ENCODE measurements at regions not wholly inside any gene's neighbourhood (a gene's known extent, or its start where the extent isn't known, plus 50 kb on each side); places are given as distances from the start of the nearest gene placed in this dataset.
"Not testable (repeated sequence)": the region's sequence is repeated elsewhere in the genome, so short reads cannot be mapped to it uniquely, and the experiment has no call there.

DNA sequence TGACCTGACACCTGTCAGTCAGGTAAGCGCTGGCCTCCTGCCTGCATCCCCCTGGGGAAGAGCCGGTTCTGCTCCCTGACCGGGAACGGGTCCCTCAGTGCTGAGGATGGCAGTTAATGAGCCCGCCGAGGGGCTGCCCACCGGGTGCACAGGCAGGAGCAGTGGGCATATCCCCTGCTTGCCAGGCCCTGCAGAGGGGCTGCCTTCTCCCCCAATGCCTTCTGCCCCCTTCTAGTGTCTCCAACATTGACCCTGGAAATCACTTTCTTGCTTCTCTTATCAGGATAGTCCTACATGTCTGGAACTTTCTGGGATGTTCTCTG, 388.5 kb downstream of the SEC14L1 start:
- 31 to 37% methylated on average over 7 of the region's 7 CpGs for WGBS, 2 donors

DNA sequence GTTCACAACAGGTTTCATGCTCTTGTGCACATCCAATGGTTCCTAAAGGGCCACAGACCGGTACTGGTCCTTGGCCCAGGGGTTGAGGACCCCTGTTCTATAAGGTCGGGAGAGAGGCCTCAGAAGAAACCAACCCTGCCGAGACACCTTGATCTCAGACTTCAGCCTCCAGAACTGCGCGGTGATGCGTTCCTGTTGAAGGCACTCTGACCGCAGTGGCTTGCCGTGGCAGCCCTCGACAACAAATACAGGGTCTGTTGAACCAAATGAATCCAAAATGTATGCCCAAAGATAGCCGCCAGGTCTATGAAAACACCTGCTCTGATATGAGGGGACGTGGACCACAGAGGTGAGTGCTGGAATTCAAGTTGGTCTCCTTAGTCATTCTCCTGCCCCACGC, 389.8 kb downstream of the SEC14L1 start:
- Histone ChIP-seq H3K4me3 (no peak overlapping the region), H3K9me3 (peaks cover 0 to 6% (median 0%) of the 10 kb centered on the region in 11 donors), H3K4me1 (peaks cover 0 to 12% (median 8%) of the 10 kb centered on the region in 9 donors), H3K36me3 (no peaks in the 10 kb centered on the region), H3K27ac (no peak overlapping the region), H3K27me3 (peaks cover 5 to 38% (median 22%) of the 10 kb centered on the region in 7 donors)
- ATAC-seq (no peak), DNase-seq (no peak)
- WGBS, 2 donors = 94 to 97% methylated on average over 12 of the region's 12 CpGs
- TF ChIP-seq, protein P1, sequence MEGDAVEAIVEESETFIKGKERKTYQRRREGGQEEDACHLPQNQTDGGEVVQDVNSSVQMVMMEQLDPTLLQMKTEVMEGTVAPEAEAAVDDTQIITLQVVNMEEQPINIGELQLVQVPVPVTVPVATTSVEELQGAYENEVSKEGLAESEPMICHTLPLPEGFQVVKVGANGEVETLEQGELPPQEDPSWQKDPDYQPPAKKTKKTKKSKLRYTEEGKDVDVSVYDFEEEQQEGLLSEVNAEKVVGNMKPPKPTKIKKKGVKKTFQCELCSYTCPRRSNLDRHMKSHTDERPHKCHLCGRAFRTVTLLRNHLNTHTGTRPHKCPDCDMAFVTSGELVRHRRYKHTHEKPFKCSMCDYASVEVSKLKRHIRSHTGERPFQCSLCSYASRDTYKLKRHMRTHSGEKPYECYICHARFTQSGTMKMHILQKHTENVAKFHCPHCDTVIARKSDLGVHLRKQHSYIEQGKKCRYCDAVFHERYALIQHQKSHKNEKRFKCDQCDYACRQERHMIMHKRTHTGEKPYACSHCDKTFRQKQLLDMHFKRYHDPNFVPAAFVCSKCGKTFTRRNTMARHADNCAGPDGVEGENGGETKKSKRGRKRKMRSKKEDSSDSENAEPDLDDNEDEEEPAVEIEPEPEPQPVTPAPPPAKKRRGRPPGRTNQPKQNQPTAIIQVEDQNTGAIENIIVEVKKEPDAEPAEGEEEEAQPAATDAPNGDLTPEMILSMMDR (IDR thresholded peaks at IDR 0.05) = no peak
- intact Hi-C loops (cut with DNase I) = no loop called here

More for the DNA sequence above, 388.5 kb downstream of the SEC14L1 start:
- no peak overlapping the region for H3K4me3 ChIP-seq
- H3K27ac ChIP-seq = no peak overlapping the region
- peaks cover 0 to 6% (median 0%) of the 10 kb centered on the region in 11 donors for H3K9me3 ChIP-seq
- peaks cover 0 to 12% (median 8%) of the 10 kb centered on the region in 9 donors for H3K4me1 ChIP-seq
- TF ChIP-seq, protein P1 (IDR thresholded peaks at IDR 0.05) = no peak
- DNase-seq (no peak), ATAC-seq (no peak)
- intact Hi-C loops (cut with DNase I) = no loop called here
- peaks cover 5 to 38% (median 22%) of the 10 kb centered on the region in 7 donors for H3K27me3 ChIP-seq
- no peaks in the 10 kb centered on the region for H3K36me3 ChIP-seq

DNA sequence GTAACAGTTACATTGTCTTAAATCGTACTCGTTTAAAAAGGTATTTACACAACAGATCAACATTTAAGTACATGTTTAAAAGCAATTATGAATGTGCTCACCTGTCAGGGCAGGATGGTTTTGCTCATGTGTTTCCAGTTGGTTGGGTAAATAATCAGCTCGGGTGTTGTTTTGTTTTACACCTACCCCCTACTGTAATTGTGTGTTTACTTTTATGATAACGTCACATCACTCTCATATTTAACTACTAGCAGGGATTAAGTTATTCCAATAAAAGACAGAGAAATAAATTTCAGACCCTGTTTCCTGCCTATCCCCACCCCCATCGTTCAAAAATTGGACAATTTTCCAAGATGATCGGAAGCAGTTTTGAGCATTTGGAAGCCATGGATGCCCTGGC, 390.2 kb downstream of the SEC14L1 start:
- no peak for ATAC-seq
- Histone ChIP-seq H3K27me3 (peaks cover 5 to 38% (median 22%) of the 10 kb centered on the region in 7 donors), H3K36me3 (no peaks in the 10 kb centered on the region), H3K4me1 (peaks cover 0 to 12% (median 8%) of the 10 kb centered on the region in 9 donors), H3K27ac (no peak overlapping the region), H3K4me3 (no peak overlapping the region), H3K9me3 (peaks cover 0 to 6% (median 0%) of the 10 kb centered on the region in 11 donors)
- DNase-seq = no peak
- TF ChIP-seq, protein P1 (IDR thresholded peaks at IDR 0.05) = no peak
- intact Hi-C loops (cut with DNase I) = no loop called here
- 83% methylated on average over 6 of the region's 6 CpGs for WGBS, 2 donors

DNA sequence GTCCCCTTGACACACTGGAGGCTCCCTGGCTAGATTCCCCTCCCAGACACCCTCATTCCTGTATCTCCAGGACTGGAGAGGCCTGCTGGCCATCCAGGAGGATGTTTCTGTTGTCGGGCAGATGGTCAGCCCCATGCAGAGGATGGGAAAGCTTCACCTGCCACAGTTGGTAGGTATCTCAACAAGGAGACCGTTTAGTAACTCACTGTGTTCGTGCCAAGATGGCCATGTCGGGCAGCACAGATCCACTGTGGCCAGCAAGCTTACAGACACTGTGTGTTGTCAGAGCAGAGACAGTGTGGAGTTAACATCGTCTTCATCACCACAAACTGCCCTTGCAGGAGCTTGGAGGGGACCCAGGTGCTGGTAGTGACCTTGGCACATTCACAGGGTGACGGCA, 390.9 kb downstream of the SEC14L1 start:
- 85 to 88% methylated on average over 6 of the region's 6 CpGs for WGBS, 2 donors
- Histone ChIP-seq H3K27me3 (peaks cover 5 to 36% (median 22%) of the 10 kb centered on the region in 7 donors), H3K4me1 (peaks cover 0 to 12% (median 8%) of the 10 kb centered on the region in 9 donors), H3K4me3 (no peak overlapping the region), H3K27ac (no peak overlapping the region), H3K9me3 (peaks cover 0 to 6% (median 0%) of the 10 kb centered on the region in 11 donors), H3K36me3 (no peaks in the 10 kb centered on the region)
- TF ChIP-seq, protein P1 (IDR thresholded peaks at IDR 0.05) = no peak
- DNase-seq (no peak), ATAC-seq (no peak)
- intact Hi-C loops (cut with DNase I) = no loop called here

DNA sequence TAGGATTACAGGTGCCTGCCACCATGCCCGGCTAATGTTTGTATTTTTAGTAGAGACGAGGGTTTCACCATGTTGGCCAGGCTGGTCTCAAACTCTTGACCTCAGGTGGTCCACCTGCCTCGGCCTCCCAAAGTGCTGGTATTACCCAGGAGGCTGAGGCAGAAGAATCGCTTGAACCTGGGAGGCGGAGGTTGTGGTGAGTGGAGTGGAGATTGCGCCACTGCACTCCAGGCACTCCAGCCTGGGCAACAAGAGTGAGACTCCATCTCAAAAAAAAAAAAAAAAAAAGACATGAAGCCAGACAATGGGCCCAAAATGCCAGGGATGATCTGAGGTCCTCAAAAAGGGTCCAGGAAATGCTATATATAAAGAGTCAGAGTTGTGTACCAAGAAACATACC, 392.9 kb downstream of the SEC14L1 start:
- intact Hi-C loops (cut with DNase I); H3K27ac ChIP-seq; H3K9me3 ChIP-seq; DNase-seq; ATAC-seq; H3K4me3 ChIP-seq; H3K36me3 ChIP-seq; H3K4me1 ChIP-seq: not testable (repeated sequence)
- WGBS, 2 donors = 95 to 97% methylated on average over 6 of the region's 6 CpGs
- peaks cover 2 to 16% (median 8%) of the 10 kb centered on the region in 7 donors for H3K27me3 ChIP-seq
